Choroid plexus epithelial cell (primary cell): ENCODE measurements at regions not wholly inside any gene's neighbourhood (a gene's known extent, or its start where the extent isn't known, plus 50 kb on each side); places are given as distances from the start of the nearest gene placed in this dataset.

Experiments
- DNase-seq: peaks from one replicate; pipeline ENCODE4 v3.0.0-alpha.2; 2010; ENCODE audit warnings: low read depth
- H3K4me3 ChIP-seq: 2 replicates; pipeline ENCODE4 v1.5.1; 2011; ENCODE audit warnings: low read depth, mild to moderate bottlenecking, control low read depth, low read length, moderate library complexity
- TF ChIP-seq, protein P1 (sequence below): conservative IDR thresholded peaks from 2 replicates; pipeline ENCODE4 v1.5.1; 2011; ENCODE audit warnings: low read depth, mild to moderate bottlenecking, control low read depth, inconsistent platforms, low read length, moderate library complexity

- no peak overlapping the region for H3K4me3 ChIP-seq
- TF ChIP-seq, protein P1, sequence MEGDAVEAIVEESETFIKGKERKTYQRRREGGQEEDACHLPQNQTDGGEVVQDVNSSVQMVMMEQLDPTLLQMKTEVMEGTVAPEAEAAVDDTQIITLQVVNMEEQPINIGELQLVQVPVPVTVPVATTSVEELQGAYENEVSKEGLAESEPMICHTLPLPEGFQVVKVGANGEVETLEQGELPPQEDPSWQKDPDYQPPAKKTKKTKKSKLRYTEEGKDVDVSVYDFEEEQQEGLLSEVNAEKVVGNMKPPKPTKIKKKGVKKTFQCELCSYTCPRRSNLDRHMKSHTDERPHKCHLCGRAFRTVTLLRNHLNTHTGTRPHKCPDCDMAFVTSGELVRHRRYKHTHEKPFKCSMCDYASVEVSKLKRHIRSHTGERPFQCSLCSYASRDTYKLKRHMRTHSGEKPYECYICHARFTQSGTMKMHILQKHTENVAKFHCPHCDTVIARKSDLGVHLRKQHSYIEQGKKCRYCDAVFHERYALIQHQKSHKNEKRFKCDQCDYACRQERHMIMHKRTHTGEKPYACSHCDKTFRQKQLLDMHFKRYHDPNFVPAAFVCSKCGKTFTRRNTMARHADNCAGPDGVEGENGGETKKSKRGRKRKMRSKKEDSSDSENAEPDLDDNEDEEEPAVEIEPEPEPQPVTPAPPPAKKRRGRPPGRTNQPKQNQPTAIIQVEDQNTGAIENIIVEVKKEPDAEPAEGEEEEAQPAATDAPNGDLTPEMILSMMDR, result no peak
- no peak for DNase-seq
Measured at GRCh38 chr20:62551407-62552323, 75.9 kb upstream of the GATA5 start.

- TF ChIP-seq, protein P1, result no peak
- DNase-seq, result no peak
- H3K4me3 ChIP-seq, result no peak overlapping the region
Measured at GRCh38 chr20:62552613-62553012, 76.8 kb upstream of the GATA5 start.

GRCh38 chr20:62553136-62553837 is 77.5 kb upstream of the GATA5 start:
- TF ChIP-seq, protein P1, result no peak
- no peak for DNase-seq
- no peak overlapping the region for H3K4me3 ChIP-seq

GRCh38 chr20:62553838-62554161 is 78.0 kb upstream of the GATA5 start:
- H3K4me3 ChIP-seq, result no peak overlapping the region
- TF ChIP-seq, protein P1, result no peak
- DNase-seq, result no peak

DNA sequence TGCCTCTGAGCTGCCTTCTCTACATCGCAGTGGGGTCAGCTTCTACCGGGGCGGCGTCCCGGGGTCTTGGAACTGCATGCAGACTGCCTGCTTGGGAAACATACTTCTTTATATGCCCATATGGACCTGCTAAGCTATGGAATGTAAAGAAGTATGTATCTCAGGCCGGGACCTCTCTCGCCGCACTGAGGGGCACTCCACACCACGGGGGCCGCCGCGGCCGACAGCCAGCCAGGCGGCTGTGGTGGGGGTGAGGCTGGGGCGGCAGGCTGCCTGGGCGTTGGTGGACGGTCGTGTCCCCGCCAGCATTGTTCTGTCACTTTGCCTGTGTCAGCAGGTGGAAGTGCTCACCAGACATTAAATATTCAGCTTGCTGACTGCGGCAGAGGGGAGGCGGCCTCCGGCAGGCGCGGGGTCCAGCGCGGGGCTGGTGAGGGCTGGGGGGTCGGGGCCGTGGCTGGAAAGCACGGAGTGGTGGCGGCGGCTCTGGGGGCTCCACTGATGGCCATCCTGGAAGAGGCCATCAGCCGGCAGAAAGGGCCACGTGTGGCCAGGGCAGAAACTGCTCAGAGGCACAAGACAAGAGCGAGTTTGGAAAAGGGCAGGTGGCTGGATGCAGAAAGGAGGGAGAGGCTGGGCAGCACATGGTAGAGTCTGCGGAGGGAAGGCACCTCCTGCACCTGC is 78.6 kb upstream of the GATA5 start:
- no peak for DNase-seq
- TF ChIP-seq, protein P1, result no peak
- no peak overlapping the region for H3K4me3 ChIP-seq

DNA sequence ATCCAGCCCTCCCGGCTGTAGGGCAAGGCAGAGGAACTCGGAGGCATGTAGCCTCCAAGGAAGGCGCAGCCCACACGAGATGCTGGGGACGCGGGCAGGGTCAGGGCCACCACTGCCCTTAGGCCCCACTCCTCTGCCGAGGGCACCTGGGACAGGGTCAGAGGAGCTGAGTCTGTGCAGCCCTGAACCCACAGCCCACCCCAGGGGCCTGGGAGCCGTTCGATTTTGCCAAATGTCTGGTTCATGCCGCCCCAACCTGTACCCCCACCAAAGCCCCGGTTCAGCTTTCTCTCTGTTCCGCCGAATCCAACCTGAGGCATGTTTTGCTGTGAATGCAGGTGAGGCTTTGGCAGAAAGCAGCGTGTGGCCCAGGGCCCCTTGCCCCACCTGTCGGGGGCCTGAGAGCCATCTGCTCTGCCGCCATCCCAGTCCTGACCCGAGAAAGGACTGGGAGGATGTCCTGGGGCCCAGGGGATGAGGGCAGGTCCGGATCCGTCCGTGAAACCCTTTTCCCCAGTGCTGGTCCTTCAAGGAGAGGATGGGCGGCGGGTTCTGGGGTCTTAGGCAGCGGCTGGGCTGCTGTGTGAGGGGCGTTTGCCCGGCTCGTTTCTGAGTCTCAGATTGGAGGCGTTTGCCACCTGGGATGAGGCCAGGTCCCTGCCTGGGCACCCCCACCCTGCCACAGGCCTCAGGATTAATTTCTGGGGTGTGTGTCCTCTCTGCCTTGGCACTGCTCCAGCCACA is 79.3 kb upstream of the GATA5 start:
- TF ChIP-seq, protein P1, result no peak
- no peak for DNase-seq
- no peak overlapping the region for H3K4me3 ChIP-seq
